Smooth muscle cell (in vitro differentiated cells): ENCODE measurements at regions not wholly inside any gene's neighbourhood (a gene's known extent, or its start where the extent isn't known, plus 50 kb on each side); places are given as distances from the start of the nearest gene placed in this dataset.

Source experiments
- DNase-seq: peaks from one replicate; lab custom pipeline; 2025; ENCODE audit not compliant: unreplicated experiment; lab: John Stamatoyannopoulos, UW
- H2AFZ ChIP-seq: fragments of 200-600 bp; sonication (generic); 2 replicates; pipeline ENCODE4 v1.6.0; 2016; ENCODE audit warnings: antibody characterized with exemption, low read depth, mild to moderate bottlenecking
- H3F3A ChIP-seq: fragments of 200-600 bp; sonication (generic); 2 replicates; pipeline ENCODE4 v1.6.0; 2017; ENCODE audit warnings: antibody characterized with exemption, low read depth
- H3K27ac ChIP-seq: fragments of 200-600 bp; sonication (generic); 2 replicates; pipeline ENCODE4 v1.5.1; 2016; ENCODE audit warnings: low read depth, mild to moderate bottlenecking
- H3K27me3 ChIP-seq: fragments of 200-600 bp; sonication (generic); 2 replicates; pipeline ENCODE4 v1.6.1; 2016; ENCODE audit warnings: low read depth, mild to moderate bottlenecking
- H3K36me3 ChIP-seq: fragments of 200-600 bp; sonication (generic); 2 replicates; pipeline ENCODE4 v1.5.1; 2016; ENCODE audit warnings: low read depth
- H3K4me1 ChIP-seq: fragments of 200-600 bp; sonication (generic); 2 replicates; pipeline ENCODE4 v1.5.1; 2016; ENCODE audit warnings: low read depth
- H3K4me2 ChIP-seq: fragments of 200-600 bp; sonication (generic); 2 replicates; pipeline ENCODE4 v1.6.0; 2016; ENCODE audit warnings: mild to moderate bottlenecking
- H3K4me3 ChIP-seq: fragments of 200-600 bp; sonication (generic); 2 replicates; pipeline ENCODE4 v1.5.1; 2016; ENCODE audit warnings: mild to moderate bottlenecking
- H3K79me2 ChIP-seq: fragments of 200-600 bp; sonication (generic); 2 replicates; pipeline ENCODE4 v1.6.0; 2016; ENCODE audit warnings: low read depth, mild to moderate bottlenecking
- H3K9ac ChIP-seq: fragments of 200-600 bp; sonication (generic); 2 replicates; pipeline ENCODE4 v1.6.0; 2016; ENCODE audit warnings: low read depth
- H3K9me3 ChIP-seq: fragments of 200-600 bp; sonication (generic); replicated peaks from 2 replicates; pipeline ENCODE4 v1.5.1; 2016; ENCODE audit warnings: low read depth
- H4K20me1 ChIP-seq: fragments of 200-600 bp; sonication (generic); 2 replicates; pipeline ENCODE4 v1.6.0; 2016; ENCODE audit warnings: low read depth
- CTCF ChIP-seq: fragments of 200-600 bp; sonication (generic); IDR thresholded peaks from 2 replicates; pipeline ENCODE4 v1.5.1; 2017; ENCODE audit warnings: borderline replicate concordance, mild to moderate bottlenecking, antibody characterized with exemption; ENCODE audit not compliant: insufficient read depth, poor library complexity, severe bottlenecking
- WGBS: methylation state at CpG from one replicate; pipeline ENCODE4 v1.1.7; 2016; ENCODE audit warnings: low lambda C conversion rate; 5-methylcytosine and 5-hydroxymethylcytosine counted together

DNA sequence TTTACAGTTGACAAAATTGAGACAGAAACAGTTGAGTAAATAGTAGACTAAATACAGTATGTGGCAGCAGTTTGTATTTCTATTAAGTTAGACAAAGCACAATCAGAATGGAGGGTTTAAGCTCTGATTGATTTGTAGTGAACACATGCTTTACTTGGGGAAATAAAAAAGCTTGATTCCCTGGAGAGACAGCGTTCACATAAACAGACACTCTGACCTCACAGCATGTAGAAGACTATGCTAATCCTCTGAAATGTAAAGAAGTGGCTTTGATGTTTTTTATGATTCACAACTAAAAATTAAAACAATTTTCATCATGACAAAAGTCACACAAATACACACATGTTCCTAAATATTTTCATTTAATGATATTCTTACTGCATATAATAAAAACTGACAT is 126.9 kb upstream of the FAM83B start:
- Histone ChIP-seq H3K9ac (no peak overlapping the region), H3K4me1 (peaks cover 26% of the 10 kb centered on the region), H3F3A (no peaks in the 10 kb centered on the region), H3K4me3 (no peak overlapping the region), H4K20me1 (no peaks in the 10 kb centered on the region), H3K79me2 (no peaks in the 10 kb centered on the region), H3K27ac (peak overlapping the region; percentile 0), H3K36me3 (no peaks in the 10 kb centered on the region), H3K27me3 (no peaks in the 10 kb centered on the region), H3K4me2 (peak overlapping the region; percentile 17), H3K9me3 (no peaks in the 10 kb centered on the region), H2AFZ (no peak overlapping the region)
- 27% methylated on average over 1 of the region's 1 CpG for WGBS
- TF ChIP-seq CTCF: no peak
- DNase-seq: no peak

- no peak for TF ChIP-seq CTCF
- H3K27me3 ChIP-seq: no peaks in the 10 kb centered on the region
- no peaks in the 10 kb centered on the region for H3F3A ChIP-seq
- H3K27ac ChIP-seq: no peak overlapping the region
- H3K9me3 ChIP-seq: no peaks in the 10 kb centered on the region
- H2AFZ ChIP-seq: no peak overlapping the region
- H3K9ac ChIP-seq: no peak overlapping the region
- no peak overlapping the region for H3K4me2 ChIP-seq
- peaks cover 26% of the 10 kb centered on the region for H3K4me1 ChIP-seq
- H4K20me1 ChIP-seq: no peaks in the 10 kb centered on the region
- no peaks in the 10 kb centered on the region for H3K36me3 ChIP-seq
- no peaks in the 10 kb centered on the region for H3K79me2 ChIP-seq
- no peak for DNase-seq
- WGBS: 94% methylated on average over 3 of the region's 3 CpGs
- no peak overlapping the region for H3K4me3 ChIP-seq
Observed at GRCh38 chr6:54722328-54722727, 124.2 kb upstream of the FAM83B start.

DNA sequence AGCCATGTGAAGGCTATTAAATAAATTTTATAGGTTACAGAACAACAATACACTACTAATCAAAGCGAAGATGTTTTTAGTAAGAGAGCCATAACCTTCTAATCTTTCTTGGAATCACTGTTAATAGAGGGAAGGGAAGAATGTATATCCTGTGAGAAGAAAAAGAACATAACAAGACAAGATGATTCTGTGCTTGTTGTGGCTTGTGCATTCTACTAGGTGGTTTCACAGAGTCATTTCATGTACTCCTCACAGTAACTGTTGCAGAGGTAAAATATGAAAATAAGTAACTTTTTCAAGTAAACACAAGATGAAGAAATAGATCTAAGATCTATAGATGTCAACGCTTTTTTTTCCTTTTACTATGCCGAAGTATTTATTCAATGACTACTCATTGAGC is 116.9 kb upstream of the FAM83B start:
- no peaks in the 10 kb centered on the region for H3K4me1 ChIP-seq
- H3K9ac ChIP-seq: no peak overlapping the region
- no peaks in the 10 kb centered on the region for H3F3A ChIP-seq
- DNase-seq: no peak
- 83% methylated on average over 3 of the region's 3 CpGs for WGBS
- H3K4me2 ChIP-seq: no peak overlapping the region
- H3K27me3 ChIP-seq: no peaks in the 10 kb centered on the region
- no peak for TF ChIP-seq CTCF
- no peaks in the 10 kb centered on the region for H3K36me3 ChIP-seq
- H3K27ac ChIP-seq: no peak overlapping the region
- H4K20me1 ChIP-seq: no peaks in the 10 kb centered on the region
- H3K79me2 ChIP-seq: no peaks in the 10 kb centered on the region
- H3K4me3 ChIP-seq: no peak overlapping the region
- H3K9me3 ChIP-seq: peaks cover under 1% of the 10 kb centered on the region
- no peak overlapping the region for H2AFZ ChIP-seq

DNA sequence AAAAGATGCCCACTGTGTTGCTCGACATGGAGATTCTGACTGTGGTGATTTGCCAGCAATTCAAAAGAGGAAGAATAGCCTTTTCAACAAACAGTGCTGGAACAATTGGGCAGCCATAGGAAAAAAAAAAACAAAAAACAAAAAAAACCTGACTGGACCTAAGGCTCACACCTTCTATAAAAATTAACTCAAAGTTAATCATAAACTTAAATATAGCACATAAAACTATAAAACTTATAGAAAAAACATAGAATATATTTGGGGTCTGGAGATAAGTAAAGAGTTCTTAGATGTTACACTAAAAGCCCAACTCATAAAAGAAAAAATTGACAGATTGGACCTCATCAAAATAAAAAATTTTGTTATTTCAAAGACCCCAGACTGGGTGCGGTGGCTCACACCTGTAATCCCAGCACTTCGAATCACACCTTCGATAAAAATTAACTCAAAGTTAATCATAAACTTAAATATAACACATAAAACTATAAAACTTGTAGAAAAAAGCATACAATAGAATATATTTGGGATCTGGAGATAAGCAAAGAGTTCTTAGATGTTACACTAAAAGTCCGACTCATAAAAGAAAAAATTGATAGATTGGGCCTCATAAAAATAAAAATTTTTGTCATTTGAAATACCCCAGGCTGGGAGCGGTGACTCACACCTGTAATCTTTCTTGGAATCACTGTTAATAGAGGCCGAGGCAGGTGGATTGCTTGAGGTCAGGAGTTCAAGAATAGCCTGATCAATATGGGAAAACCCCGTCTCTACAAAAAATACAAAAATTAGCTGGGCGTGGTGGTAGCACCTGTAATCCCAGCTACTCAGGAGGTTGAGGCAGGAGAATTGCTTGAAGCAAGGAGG is 115.6 kb upstream of the FAM83B start:
- H4K20me1 ChIP-seq: no peaks in the 10 kb centered on the region
- DNase-seq: no peak
- H3K9me3 ChIP-seq: peaks cover 3% of the 10 kb centered on the region
- no peak for TF ChIP-seq CTCF
- H2AFZ ChIP-seq: no peak overlapping the region
- H3K27ac ChIP-seq: no peak overlapping the region
- H3K4me1 ChIP-seq: no peaks in the 10 kb centered on the region
- no peak overlapping the region for H3K9ac ChIP-seq
- no peak overlapping the region for H3K4me2 ChIP-seq
- no peak overlapping the region for H3K4me3 ChIP-seq
- H3K27me3 ChIP-seq: no peaks in the 10 kb centered on the region
- WGBS: 91% methylated on average over 9 of the region's 9 CpGs
- no peaks in the 10 kb centered on the region for H3F3A ChIP-seq
- no peaks in the 10 kb centered on the region for H3K79me2 ChIP-seq
- no peaks in the 10 kb centered on the region for H3K36me3 ChIP-seq
